DMS79 treated with DMSO at 0.1 percent for 48 hours (cell line): ENCODE measurements at regions not wholly inside any gene's neighbourhood (a gene's known extent, or its start where the extent isn't known, plus 50 kb on each side); places are given as distances from the start of the nearest gene placed in this dataset.
"Not testable (repeated sequence)": the region's sequence is repeated elsewhere in the genome, so short reads cannot be mapped to it uniquely, and the experiment has no call there.

Source experiments
- DNase-seq: peaks from one replicate; lab custom pipeline; 2025; lab: John Stamatoyannopoulos, UW

GRCh38 chr6:144778056-144778455 lies 492.9 kb downstream of the UTRN start:
- no peak for DNase-seq

- no peak for DNase-seq
Measured at GRCh38 chr6:144778773-144779492, 493.8 kb downstream of the UTRN start.

GRCh38 chr6:144781836-144782235 lies 496.7 kb downstream of the UTRN start:
- no peak for DNase-seq

- DNase-seq, result no peak
Measured at GRCh38 chr6:144782634-144783033, 497.5 kb downstream of the UTRN start.

GRCh38 chr6:144785056-144785455 lies 499.9 kb downstream of the UTRN start:
- no peak for DNase-seq

- DNase-seq, result no peak
Measured at GRCh38 chr6:144786825-144787224, 501.7 kb downstream of the UTRN start.

- no peak for DNase-seq
Measured at GRCh38 chr6:144793744-144794143, 508.6 kb downstream of the UTRN start.

- not testable (repeated sequence) for DNase-seq
Measured at GRCh38 chr6:144795022-144795421, 509.9 kb downstream of the UTRN start.

- no peak for DNase-seq
Measured at GRCh38 chr6:144796070-144796469, 510.9 kb downstream of the UTRN start.

GRCh38 chr6:144797881-144798589 lies 512.9 kb downstream of the UTRN start:
- DNase-seq, result no peak

- DNase-seq, result no peak
Measured at GRCh38 chr6:144804246-144804790, 519.2 kb downstream of the UTRN start.

GRCh38 chr6:144805049-144805448 lies 519.9 kb downstream of the UTRN start:
- DNase-seq, result no peak

- no peak for DNase-seq
Measured at GRCh38 chr6:144806222-144806621, 521.1 kb downstream of the UTRN start.

- no peak for DNase-seq
Measured at GRCh38 chr6:144809120-144809519, 524.0 kb downstream of the UTRN start.

GRCh38 chr6:144809969-144810368 lies 524.8 kb downstream of the UTRN start:
- DNase-seq, result no peak

GRCh38 chr6:144811140-144811539 lies 526.0 kb downstream of the UTRN start:
- DNase-seq, result no peak

- no peak for DNase-seq
Measured at GRCh38 chr6:144816936-144817335, 531.8 kb downstream of the UTRN start.

- DNase-seq, result no peak
Measured at GRCh38 chr6:144820270-144820669, 535.1 kb downstream of the UTRN start.

GRCh38 chr6:144823131-144823530 lies 538.0 kb downstream of the UTRN start:
- no peak for DNase-seq

- no peak for DNase-seq
Measured at GRCh38 chr6:144824018-144824417, 538.9 kb downstream of the UTRN start.

GRCh38 chr6:144834426-144835038 lies 549.4 kb downstream of the UTRN start:
- DNase-seq, result no peak

- DNase-seq, result no peak
Measured at GRCh38 chr6:144835322-144835973, 550.3 kb downstream of the UTRN start.
